ENCODE measurements at regions not wholly inside any gene's neighbourhood (a gene's known extent, or its start where the extent isn't known, plus 50 kb on each side); places are given as distances from the start of the nearest gene placed in this dataset.

DNA sequence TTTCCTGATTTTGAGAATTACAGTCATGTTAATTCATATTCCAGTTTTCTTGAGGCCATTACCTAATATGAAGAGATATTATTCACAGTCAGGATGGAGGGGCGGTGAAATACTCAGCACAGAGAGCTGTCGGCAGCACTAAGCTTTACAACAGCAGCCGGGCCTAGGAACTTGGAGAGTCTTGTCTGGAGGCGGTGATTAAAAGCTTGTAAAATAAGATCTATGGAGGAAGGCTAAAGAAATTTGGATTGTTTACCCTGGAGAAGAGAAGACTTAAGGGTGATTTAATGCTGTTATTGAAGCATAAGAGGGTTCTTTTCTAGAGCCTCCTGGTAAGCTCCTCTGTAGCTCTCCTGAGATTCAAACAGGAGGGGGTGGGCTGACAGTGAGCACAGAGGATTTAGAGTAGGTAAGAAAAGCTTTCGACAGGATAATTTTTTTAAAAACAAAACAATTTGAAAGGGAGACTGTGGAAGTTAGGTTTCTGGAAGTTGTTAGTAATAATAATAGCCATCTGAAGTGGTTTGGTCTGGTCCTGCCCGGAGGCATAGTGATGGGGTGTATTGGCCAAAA is 406.3 kb upstream of the ADAMTSL1 start:
- intact Hi-C loops (cut with micrococcal nuclease), result no loop called here
- no peak overlapping the region for H3K27ac Mint-ChIP-seq
- H3K4me3 Mint-ChIP-seq, result no peak overlapping the region
- no peaks in the 10 kb centered on the region for H3K27me3 Mint-ChIP-seq
- no peaks in the 10 kb centered on the region for H3K4me1 Mint-ChIP-seq (ENCODE audit: low read depth)
- H3K9me3 Mint-ChIP-seq, result no peaks in the 10 kb centered on the region
- no peaks in the 10 kb centered on the region for H3K36me3 Mint-ChIP-seq (ENCODE audit: low read depth)

DNA sequence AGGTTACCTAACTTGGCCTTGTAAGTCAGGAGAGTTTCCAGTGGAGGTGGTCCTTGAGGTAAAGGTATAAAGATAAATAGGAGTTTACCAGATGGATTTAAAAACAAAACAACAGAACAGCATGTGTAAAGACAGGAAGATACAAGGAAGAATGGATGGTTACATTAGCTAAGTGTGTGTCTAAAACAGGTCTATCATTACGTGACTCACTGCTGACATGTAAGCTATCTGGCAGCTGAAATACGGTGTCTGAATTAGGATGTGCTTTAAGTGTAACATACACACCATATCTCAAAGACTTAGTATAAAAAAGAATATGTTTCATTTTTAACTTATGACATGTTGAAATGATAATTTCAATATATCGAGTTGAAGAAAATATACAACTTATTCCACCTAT is 405.1 kb upstream of the ADAMTSL1 start:
- H3K27ac Mint-ChIP-seq, result no peak overlapping the region
- intact Hi-C loops (cut with micrococcal nuclease), result no loop called here
- no peaks in the 10 kb centered on the region for H3K27me3 Mint-ChIP-seq
- no peaks in the 10 kb centered on the region for H3K9me3 Mint-ChIP-seq
- H3K36me3 Mint-ChIP-seq (ENCODE audit: low read depth), result no peaks in the 10 kb centered on the region
- no peaks in the 10 kb centered on the region for H3K4me1 Mint-ChIP-seq (ENCODE audit: low read depth)
- H3K4me3 Mint-ChIP-seq, result no peak overlapping the region

DNA sequence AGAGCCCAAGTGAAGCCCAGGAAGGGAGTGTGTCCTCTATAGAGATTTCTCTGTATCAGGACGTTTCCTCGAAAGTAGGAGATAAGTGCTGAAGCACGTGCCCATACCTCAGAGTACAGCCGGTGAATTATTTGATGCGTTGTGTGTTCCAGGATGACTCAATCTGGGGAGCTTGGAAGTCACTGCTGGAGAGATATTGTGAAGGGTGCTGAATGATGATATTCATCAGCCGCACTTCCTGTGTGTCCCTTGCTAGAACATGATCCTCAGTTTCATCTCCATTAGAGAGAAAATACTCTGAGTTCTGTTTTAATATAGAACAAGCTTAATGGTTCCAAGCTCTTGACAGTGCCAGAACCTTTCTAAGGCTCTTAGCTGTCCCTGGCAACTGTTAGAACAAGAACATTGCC is 402.3 kb upstream of the ADAMTSL1 start:
- Mint-ChIP-seq H3K36me3 (ENCODE audit: low read depth) (no peaks in the 10 kb centered on the region), H3K27me3 (no peaks in the 10 kb centered on the region), H3K9me3 (no peaks in the 10 kb centered on the region), H3K27ac (no peak overlapping the region), H3K4me3 (no peak overlapping the region), H3K4me1 (ENCODE audit: low read depth) (no peaks in the 10 kb centered on the region)
- intact Hi-C loops (cut with micrococcal nuclease), result no loop called here

DNA sequence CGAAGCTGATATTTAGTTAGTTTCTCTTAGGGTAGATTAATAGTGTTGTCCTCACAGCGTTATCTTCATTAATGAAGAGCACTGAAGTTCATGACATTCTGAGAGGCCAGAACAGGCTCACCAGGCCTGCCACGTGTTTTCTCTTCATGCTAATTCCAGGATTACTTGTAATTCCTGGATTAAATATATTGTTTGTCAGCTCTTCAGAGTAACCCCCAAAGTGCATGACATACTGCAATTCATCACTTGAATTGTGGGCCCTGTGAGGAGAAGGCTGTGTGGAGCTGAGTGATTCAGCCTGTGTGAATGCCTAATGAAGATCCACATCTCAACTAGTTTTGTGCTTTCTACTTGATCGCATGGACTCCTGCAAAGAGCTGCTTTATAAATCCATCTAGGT is 401.0 kb upstream of the ADAMTSL1 start:
- no peaks in the 10 kb centered on the region for H3K27me3 Mint-ChIP-seq
- intact Hi-C loops (cut with micrococcal nuclease), result no loop called here
- H3K36me3 Mint-ChIP-seq (ENCODE audit: low read depth), result no peaks in the 10 kb centered on the region
- H3K4me1 Mint-ChIP-seq (ENCODE audit: low read depth), result no peaks in the 10 kb centered on the region
- no peak overlapping the region for H3K27ac Mint-ChIP-seq
- no peaks in the 10 kb centered on the region for H3K9me3 Mint-ChIP-seq
- H3K4me3 Mint-ChIP-seq, result no peak overlapping the region

DNA sequence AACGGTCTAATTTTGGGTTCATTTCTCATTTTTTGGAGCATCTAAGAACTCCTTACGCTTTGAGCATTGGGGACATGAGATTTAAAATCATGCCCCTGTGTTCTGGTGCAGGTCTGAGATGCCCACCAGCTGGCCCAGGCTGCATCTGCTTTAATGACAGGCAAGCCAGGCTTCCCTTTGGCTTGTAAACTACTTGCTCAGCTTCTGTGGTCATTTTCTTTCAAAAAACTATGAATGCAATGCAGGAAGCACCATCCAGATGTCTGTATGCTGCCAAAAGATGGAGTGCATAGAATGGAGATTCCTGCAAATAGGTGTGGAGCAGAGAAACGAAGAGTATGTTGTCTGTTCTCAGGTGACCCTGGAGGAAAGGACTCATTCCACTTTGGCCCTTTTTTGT is 399.9 kb upstream of the ADAMTSL1 start:
- H3K27me3 Mint-ChIP-seq, result no peaks in the 10 kb centered on the region
- H3K9me3 Mint-ChIP-seq, result no peaks in the 10 kb centered on the region
- H3K4me1 Mint-ChIP-seq (ENCODE audit: low read depth), result no peaks in the 10 kb centered on the region
- intact Hi-C loops (cut with micrococcal nuclease), result no loop called here
- no peak overlapping the region for H3K27ac Mint-ChIP-seq
- H3K4me3 Mint-ChIP-seq, result no peak overlapping the region
- H3K36me3 Mint-ChIP-seq (ENCODE audit: low read depth), result no peaks in the 10 kb centered on the region

DNA sequence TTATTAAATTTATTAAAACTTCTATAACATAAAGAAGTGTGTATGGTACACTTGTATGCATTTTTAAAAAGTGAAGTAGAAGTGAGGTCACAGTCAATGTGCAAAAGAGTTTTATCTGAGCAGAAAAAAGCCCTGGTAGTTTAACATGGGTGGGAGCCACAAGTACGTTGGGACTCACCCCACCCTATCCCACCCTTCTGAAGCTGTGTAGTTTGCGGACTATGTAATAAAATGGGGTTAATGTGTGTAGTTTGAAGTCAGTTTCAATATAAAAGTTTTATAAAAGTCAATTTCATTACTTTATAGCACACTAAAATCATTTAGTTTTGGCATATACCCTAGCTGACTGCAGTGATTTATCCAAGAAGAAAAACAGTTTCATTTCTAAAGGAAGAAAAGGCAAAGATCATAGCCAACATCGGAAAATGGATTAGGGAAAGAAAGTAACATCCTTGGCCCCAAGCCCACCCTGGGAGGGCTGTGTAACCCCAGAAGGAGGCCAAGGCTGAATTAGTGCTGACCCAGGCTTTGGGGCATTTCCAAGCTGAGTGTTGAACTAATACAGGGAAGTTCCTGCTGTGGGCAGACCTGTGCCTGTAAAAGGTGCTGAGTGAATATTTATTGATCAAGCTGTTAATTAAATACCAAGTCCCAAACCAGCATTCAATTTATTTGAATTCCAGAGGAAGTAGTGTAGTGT is 398.6 kb upstream of the ADAMTSL1 start:
- no peaks in the 10 kb centered on the region for H3K36me3 Mint-ChIP-seq (ENCODE audit: low read depth)
- no peak overlapping the region for H3K27ac Mint-ChIP-seq
- H3K27me3 Mint-ChIP-seq, result no peaks in the 10 kb centered on the region
- H3K4me1 Mint-ChIP-seq (ENCODE audit: low read depth), result no peaks in the 10 kb centered on the region
- H3K9me3 Mint-ChIP-seq, result no peaks in the 10 kb centered on the region
- intact Hi-C loops (cut with micrococcal nuclease), result no loop called here
- H3K4me3 Mint-ChIP-seq, result no peak overlapping the region

DNA sequence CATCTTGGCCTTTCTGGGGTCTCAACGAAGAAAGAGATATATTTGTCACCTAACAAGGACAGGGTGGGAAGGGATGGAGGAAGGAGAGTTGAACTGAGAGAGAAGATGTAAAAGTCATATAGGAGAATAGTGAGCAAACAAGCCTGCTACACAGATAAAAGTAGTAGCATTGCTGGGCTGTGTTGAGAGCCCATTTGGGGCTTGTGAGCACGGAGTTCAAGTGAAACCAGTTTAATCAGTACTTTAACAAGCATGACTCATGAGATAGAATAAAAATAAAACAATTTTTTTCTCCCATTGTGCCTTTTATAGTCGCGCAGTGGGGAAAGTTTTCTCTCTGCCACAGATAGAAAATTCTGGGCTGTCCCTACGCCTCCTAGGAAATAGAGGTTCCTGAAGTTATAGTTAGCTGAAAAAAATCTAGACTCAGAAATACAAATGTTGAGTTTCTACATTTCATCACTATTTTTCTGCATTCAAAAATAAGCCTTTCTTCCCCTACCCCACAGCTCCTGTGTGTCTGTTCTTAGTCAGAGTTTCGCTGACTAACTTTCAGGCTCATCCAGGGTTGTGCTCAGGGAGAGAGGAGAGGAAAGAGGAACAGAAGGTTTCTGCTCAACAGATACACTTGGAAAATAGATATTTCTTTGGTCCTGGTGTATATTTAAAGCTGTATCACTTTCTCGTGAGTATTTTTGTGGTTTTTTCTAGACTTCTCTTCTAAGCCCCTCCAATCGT is 395.8 kb upstream of the ADAMTSL1 start:
- H3K27me3 Mint-ChIP-seq, result no peaks in the 10 kb centered on the region
- H3K4me1 Mint-ChIP-seq (ENCODE audit: low read depth), result no peaks in the 10 kb centered on the region
- H3K36me3 Mint-ChIP-seq (ENCODE audit: low read depth), result no peaks in the 10 kb centered on the region
- H3K27ac Mint-ChIP-seq, result no peak overlapping the region
- intact Hi-C loops (cut with micrococcal nuclease), result no loop called here
- H3K9me3 Mint-ChIP-seq, result no peaks in the 10 kb centered on the region
- H3K4me3 Mint-ChIP-seq, result no peak overlapping the region

DNA sequence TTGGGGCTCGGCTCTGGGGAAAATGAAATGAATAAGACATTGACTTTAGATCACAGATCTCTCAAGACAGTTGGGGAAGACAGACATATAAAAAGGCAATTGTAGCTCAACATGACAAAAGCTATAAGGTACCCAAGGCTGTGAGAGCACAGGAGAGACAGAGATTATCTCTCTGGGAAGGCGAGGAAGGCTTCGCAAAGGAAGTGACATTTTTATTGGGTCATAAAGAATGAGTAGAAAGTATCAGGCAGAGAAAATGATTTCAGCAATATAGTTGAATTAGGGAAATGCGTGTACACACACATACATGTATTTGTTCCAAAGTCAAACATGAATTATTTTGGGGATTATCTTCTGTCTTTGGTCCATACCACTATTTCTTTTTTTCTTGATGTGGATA is 381.8 kb upstream of the ADAMTSL1 start:
- Mint-ChIP-seq H3K4me1 (ENCODE audit: low read depth) (no peaks in the 10 kb centered on the region), H3K36me3 (ENCODE audit: low read depth) (no peaks in the 10 kb centered on the region), H3K27me3 (no peaks in the 10 kb centered on the region), H3K9me3 (no peaks in the 10 kb centered on the region), H3K4me3 (no peak overlapping the region), H3K27ac (no peak overlapping the region)
- intact Hi-C loops (cut with micrococcal nuclease), result no loop called here

DNA sequence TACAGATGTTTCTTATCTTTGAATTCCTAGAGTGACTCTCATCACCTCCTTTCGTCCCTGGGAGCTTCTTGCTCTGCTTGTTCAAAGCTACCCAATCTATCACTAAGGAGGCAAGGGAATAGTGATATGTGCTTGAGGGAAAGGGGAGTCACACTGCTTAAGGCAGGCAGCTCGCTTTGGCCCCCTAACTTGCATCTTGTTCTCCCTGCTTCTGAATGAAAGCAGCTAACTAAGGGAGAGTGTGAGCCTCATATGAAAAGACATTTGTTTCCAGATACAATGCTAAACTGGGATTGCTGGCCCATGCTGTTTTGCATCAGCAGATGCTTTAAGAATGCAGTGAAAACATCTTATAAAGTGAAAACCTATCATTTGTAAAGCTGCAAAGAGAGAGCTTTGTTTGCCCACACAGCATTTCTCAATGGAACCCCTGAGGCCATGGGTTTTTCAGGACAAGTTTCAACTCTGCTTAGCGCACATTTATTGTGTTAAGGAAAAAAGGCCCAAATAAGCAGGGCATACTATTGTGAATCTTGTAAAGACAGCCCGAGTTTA is 367.9 kb upstream of the ADAMTSL1 start:
- H3K4me1 Mint-ChIP-seq (ENCODE audit: low read depth), result no peaks in the 10 kb centered on the region
- H3K36me3 Mint-ChIP-seq (ENCODE audit: low read depth), result no peaks in the 10 kb centered on the region
- no peak overlapping the region for H3K4me3 Mint-ChIP-seq
- no peaks in the 10 kb centered on the region for H3K27me3 Mint-ChIP-seq
- H3K27ac Mint-ChIP-seq, result no peak overlapping the region
- no peaks in the 10 kb centered on the region for H3K9me3 Mint-ChIP-seq
- intact Hi-C loops (cut with micrococcal nuclease), result no loop called here

DNA sequence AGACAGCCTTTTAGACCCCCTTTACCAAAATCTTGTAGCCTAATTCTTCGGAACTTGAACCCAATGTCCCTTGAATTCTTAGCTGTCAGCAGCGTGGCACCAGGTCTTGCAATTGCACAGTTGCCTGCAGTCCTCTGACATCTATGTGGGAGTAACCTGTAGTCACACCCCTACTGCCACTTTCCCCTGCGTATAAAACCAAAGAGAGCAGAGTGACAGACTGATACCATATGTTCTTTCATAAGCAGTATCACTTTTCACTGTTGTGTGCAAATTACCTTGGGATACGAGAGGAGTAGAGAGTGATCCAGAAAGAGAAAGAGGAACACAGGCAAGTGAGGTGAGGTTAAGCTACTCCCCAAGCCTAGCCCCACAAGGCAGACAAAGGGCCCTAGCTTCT is 364.3 kb upstream of the ADAMTSL1 start:
- Mint-ChIP-seq H3K36me3 (ENCODE audit: low read depth) (no peaks in the 10 kb centered on the region), H3K27me3 (no peaks in the 10 kb centered on the region), H3K27ac (no peak overlapping the region), H3K4me3 (no peak overlapping the region), H3K4me1 (ENCODE audit: low read depth) (no peaks in the 10 kb centered on the region), H3K9me3 (no peaks in the 10 kb centered on the region)
- intact Hi-C loops (cut with micrococcal nuclease), result no loop called here

DNA sequence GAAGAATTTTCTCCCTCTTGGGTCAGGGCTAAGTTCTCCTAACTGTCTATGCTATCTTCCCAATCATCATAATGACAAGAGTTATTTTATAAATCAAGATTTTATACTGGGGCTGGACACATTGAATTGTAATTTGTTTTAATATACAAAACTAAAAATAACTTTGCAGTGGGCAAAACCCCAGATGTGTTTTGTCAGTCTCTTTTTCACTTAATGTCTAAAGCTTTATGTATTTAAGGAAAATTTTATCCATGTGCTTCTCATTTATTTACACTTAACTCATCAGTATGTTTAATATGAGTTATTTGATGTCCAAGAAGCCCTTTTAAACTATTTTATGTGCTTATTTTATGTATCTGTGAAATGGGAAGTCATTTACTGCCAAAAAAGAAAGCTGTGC is 362.8 kb upstream of the ADAMTSL1 start:
- Mint-ChIP-seq H3K4me1 (ENCODE audit: low read depth) (no peaks in the 10 kb centered on the region), H3K27ac (no peak overlapping the region), H3K9me3 (no peaks in the 10 kb centered on the region), H3K27me3 (no peaks in the 10 kb centered on the region), H3K4me3 (no peak overlapping the region), H3K36me3 (ENCODE audit: low read depth) (no peaks in the 10 kb centered on the region)
- intact Hi-C loops (cut with micrococcal nuclease), result no loop called here

DNA sequence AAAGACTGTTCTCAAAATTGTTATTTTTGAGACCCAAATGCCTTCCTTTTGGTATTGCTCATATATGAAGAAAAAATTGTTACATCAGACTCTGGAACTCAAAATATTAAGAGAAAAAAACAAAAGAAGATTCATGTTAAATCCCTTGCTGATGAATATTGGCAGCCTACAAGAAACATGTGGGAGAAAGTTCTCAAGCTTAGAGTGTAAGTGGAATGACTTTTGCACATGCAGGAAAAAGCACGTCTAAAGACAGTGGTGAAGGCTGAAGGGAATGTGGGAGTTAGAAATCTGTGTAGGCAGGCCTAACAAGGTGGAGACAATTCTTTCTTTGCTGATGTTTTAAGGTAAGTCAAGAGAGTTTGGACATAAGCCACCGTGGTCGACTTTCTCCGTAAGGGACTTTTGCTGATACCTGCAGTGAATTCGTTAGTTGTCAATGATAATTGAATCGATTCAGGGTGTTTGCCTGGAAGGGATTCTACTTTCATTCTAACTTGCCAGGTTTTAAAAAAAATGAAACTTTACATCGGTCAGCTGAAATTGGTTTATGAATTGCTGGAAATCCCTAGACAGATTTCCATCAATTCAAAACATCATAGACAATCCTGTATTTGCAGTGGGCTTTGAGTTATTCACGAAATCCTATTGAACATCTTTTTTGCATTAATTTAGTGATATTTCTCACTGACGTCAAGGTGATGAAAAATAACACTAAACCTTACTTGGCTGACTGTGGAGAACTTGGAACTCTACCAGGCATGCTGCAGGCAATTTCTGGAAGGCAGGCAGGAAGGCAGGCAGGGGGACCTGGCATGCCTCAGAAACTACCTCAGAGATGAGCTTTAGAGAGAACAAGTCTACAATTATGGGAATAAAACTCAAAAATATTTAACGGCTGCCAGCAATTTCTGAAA is 359.1 kb upstream of the ADAMTSL1 start:
- Mint-ChIP-seq H3K4me1 (ENCODE audit: low read depth) (no peaks in the 10 kb centered on the region), H3K9me3 (no peaks in the 10 kb centered on the region), H3K27me3 (no peaks in the 10 kb centered on the region), H3K27ac (no peak overlapping the region), H3K36me3 (ENCODE audit: low read depth) (no peaks in the 10 kb centered on the region), H3K4me3 (no peak overlapping the region)
- intact Hi-C loops (cut with micrococcal nuclease), result no loop called here

DNA sequence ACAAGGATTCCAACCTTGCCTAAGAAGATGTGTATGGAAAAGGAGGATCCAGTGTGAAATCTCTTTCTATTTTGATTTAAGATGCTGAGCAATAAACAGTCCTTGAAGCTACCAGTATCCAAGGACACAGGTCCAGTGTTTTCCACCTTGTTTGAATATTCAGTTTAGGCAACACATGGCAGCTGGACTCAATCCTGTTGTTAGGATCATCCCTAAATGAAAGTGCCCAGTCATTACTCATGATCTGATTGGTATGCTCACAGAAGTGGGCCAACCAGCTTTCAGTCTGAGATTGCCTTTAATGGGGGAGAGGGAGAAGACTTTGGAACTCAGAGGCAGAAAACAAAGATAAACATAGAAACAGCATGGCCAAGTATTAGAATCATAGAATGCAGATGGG is 355.7 kb upstream of the ADAMTSL1 start:
- Mint-ChIP-seq H3K27ac (no peak overlapping the region), H3K4me1 (ENCODE audit: low read depth) (no peaks in the 10 kb centered on the region), H3K4me3 (no peak overlapping the region), H3K27me3 (no peaks in the 10 kb centered on the region), H3K36me3 (ENCODE audit: low read depth) (no peaks in the 10 kb centered on the region), H3K9me3 (no peaks in the 10 kb centered on the region)
- intact Hi-C loops (cut with micrococcal nuclease), result no loop called here

DNA sequence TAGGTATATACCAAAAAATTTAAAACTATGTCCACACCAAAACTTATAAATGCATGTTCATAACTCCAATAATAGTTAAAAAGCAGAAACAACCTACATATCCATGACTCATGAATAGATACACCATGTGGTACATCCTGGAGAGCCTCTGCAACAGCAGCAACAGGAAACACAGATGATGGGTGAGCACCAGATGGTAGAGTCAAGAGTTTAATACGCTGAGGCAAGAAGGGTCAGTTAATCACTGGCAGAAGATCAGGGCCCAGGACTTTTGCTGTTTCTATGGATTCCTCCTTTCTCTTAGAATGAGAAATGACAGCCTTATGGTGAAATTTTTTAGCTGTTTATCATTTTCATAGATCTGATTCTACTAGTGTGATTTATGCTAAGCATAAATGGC is 351.8 kb upstream of the ADAMTSL1 start:
- intact Hi-C loops (cut with micrococcal nuclease), result no loop called here
- Mint-ChIP-seq H3K4me1 (ENCODE audit: low read depth) (no peaks in the 10 kb centered on the region), H3K27me3 (no peaks in the 10 kb centered on the region), H3K36me3 (ENCODE audit: low read depth) (no peaks in the 10 kb centered on the region), H3K4me3 (no peak overlapping the region), H3K27ac (no peak overlapping the region), H3K9me3 (no peaks in the 10 kb centered on the region)
